HCT116 (cell line): ENCODE measurements at regions not wholly inside any gene's neighbourhood (a gene's known extent, or its start where the extent isn't known, plus 50 kb on each side); places are given as distances from the start of the nearest gene placed in this dataset.

ENCODE experiments used
- ATAC-seq: fragments of 200-7000 bp; cut with Tn5 transposase; 2 replicates; pipeline ENCODE4 v1.9.1; 2020; ENCODE audit warnings: mild to moderate bottlenecking, moderate library complexity
- BruUV-seq: library from RNA; stranded (reverse); fragments of 400-500 nt; replicated peaks from 2 replicates; lab custom pipeline; 2021; lab: Mats Ljungman, UMichigan
- CTCF ChIA-PET: fragments of 300-600 bp; sonication (Branson Sonifier 250); formaldehyde crosslinking; loops from one replicate; lab custom pipeline; 2021; ENCODE audit warnings: antibody characterized with exemption; lab: Charles Lee
- POLR2A ChIA-PET: fragments of 300-600, 350-600 bp; sonication (Branson Sonifier 250); formaldehyde crosslinking; loops from one replicate; lab custom pipeline; 2021; ENCODE audit warnings: antibody characterized with exemption; lab: Charles Lee
- RAD21 ChIA-PET, 2 experiments: fragments of 300-600 bp; sonication (Branson Sonifier 250); formaldehyde crosslinking; loops; one replicate each; lab custom pipeline; 2023; ENCODE audit warnings: low total read pairs in 2 of 2; ENCODE audit not compliant: uncharacterized antibody in 2 of 2, unreplicated experiment in 2 of 2, low non-redundant PET in 1 of 2; lab: Charles Lee
- DNase-seq: peaks from one replicate; pipeline ENCODE4 v3.0.0-alpha.2; 2010; ENCODE audit warnings: low read depth, low spot score
- H2AFZ ChIP-seq: fragments of 200-600 bp; shearing (Covaris generic), sonication (generic); 2 replicates; pipeline ENCODE4 v1.6.1; 2017; ENCODE audit warnings: low read depth, mixed run types, mixed read lengths, antibody characterized with exemption, low read length; ENCODE audit not compliant: poor library complexity, severe bottlenecking
- H3K27ac ChIP-seq: 2 replicates; pipeline ENCODE4 v1.5.1; 2012; ENCODE audit warnings: low read depth, low read length
- H3K27me3 ChIP-seq: fragments of 200-600 bp; sonication (generic); 2 replicates; pipeline ENCODE4 v1.6.1; 2016; ENCODE audit warnings: mixed run types, low read length, mixed read lengths; ENCODE audit not compliant: insufficient read depth
- H3K36me3 ChIP-seq, 2 experiments: fragments of 200-500 bp in 1 of 2; fragments of 200-600 bp in 1 of 2; sonication (Bioruptor generic) in 1 of 2; sonication (generic) in 1 of 2; 2 replicates each; pipeline versions ENCODE4 v1.5.1 to v1.6.1; 2014 to 2016; ENCODE audit warnings: low read length in 2 of 2, inconsistent platforms in 1 of 2, mixed read lengths in 1 of 2, mixed run types in 1 of 2; ENCODE audit not compliant: insufficient read depth in 2 of 2, control insufficient read depth in 1 of 2
- H3K4me1 ChIP-seq, 2 experiments: fragments of 200-600 bp in 1 of 2; sonication (generic) in 1 of 2; 2 replicates each; pipeline versions ENCODE4 v1.5.1 to v1.6.1; 2012 to 2017; ENCODE audit warnings: low read length in 2 of 2, inconsistent platforms in 1 of 2, mild to moderate bottlenecking in 1 of 2, mixed read lengths in 1 of 2, mixed run types in 1 of 2, moderate library complexity in 1 of 2; ENCODE audit not compliant: insufficient read depth in 2 of 2, control insufficient read depth in 1 of 2
- H3K4me2 ChIP-seq: fragments of 200-600 bp; sonication (generic); 2 replicates; pipeline ENCODE4 v1.6.1; 2017; ENCODE audit warnings: mixed run types, low read length, mixed read lengths
- H3K4me3 ChIP-seq, 2 experiments: fragments of 200-600 bp in 1 of 2; sonication (generic) in 1 of 2; replicated peaks in 1 of 2; 2 replicates each; pipeline ENCODE4 v1.5.1; 2011 to 2016; ENCODE audit warnings: low read length in 2 of 2, control low read depth in 1 of 2, low read depth in 1 of 2, mild to moderate bottlenecking in 1 of 2, mixed read lengths in 1 of 2, mixed run types in 1 of 2
- H3K79me2 ChIP-seq: fragments of 200-600 bp; sonication (generic); 2 replicates; pipeline ENCODE4 v1.6.1; 2017; ENCODE audit warnings: mild to moderate bottlenecking, mixed run types, low read length, moderate library complexity, mixed read lengths; ENCODE audit not compliant: insufficient read depth
- H3K9ac ChIP-seq: fragments of 200-600 bp; sonication (generic); 2 replicates; pipeline ENCODE4 v1.6.1; 2016; ENCODE audit warnings: low read length, mixed read lengths
- H3K9me2 ChIP-seq: fragments of 200-600 bp; sonication (generic), shearing (Covaris generic); 2 replicates; pipeline ENCODE4 v1.6.1; 2017; ENCODE audit warnings: mixed run types, mild to moderate bottlenecking, moderate library complexity; ENCODE audit not compliant: insufficient read depth
- H3K9me3 ChIP-seq, 2 experiments: fragments of 200-500 bp in 1 of 2; fragments of 200-600 bp in 1 of 2; sonication (Bioruptor generic) in 1 of 2; sonication (generic) in 1 of 2; 2 replicates each; pipeline ENCODE4 v1.6.1; 2014 to 2017; ENCODE audit warnings: low read length in 2 of 2, mixed read lengths in 2 of 2, inconsistent platforms in 1 of 2, low read depth in 1 of 2, mild to moderate bottlenecking in 1 of 2, mixed run types in 1 of 2, moderate library complexity in 1 of 2; ENCODE audit not compliant: control insufficient read depth in 1 of 2, insufficient read depth in 1 of 2
- H4K20me1 ChIP-seq: fragments of 200-600 bp; sonication (generic), shearing (Covaris generic); 2 replicates; pipeline ENCODE4 v1.6.1; 2017; ENCODE audit warnings: mixed run types, mild to moderate bottlenecking, moderate library complexity; ENCODE audit not compliant: insufficient read depth
- ATF3 ChIP-seq: IDR thresholded peaks from 2 replicates; pipeline ENCODE4 v1.6.1; 2012
- POLR2A ChIP-seq: IDR thresholded peaks from 2 replicates; pipeline ENCODE4 v1.7.0; 2011; ENCODE audit warnings: borderline replicate concordance; ENCODE audit not compliant: insufficient read depth, insufficient read length; ENCODE audit errors: extremely low read depth
- REST ChIP-seq: IDR thresholded peaks from 2 replicates; pipeline ENCODE4 v1.6.1; 2012; ENCODE audit warnings: low read depth
- SRF ChIP-seq: IDR thresholded peaks from 2 replicates; pipeline ENCODE4 v1.6.1; 2012; ENCODE audit warnings: low read depth
- TCF7L2 ChIP-seq: IDR thresholded peaks from 2 replicates; pipeline ENCODE4 v1.7.0; 2011; ENCODE audit warnings: borderline replicate concordance, inconsistent platforms; ENCODE audit not compliant: insufficient read depth, insufficient read length; ENCODE audit errors: extremely low read depth
- YY1 ChIP-seq: IDR thresholded peaks from 2 replicates; pipeline ENCODE4 v1.6.1; 2011; ENCODE audit warnings: low read length, low read depth, moderate library complexity, mild to moderate bottlenecking; ENCODE audit not compliant: insufficient replicate concordance; ENCODE audit errors: extremely low read depth
- intact Hi-C: fragments of 100-400 bp; cut with micrococcal nuclease; formaldehyde crosslinking; loops from 2 replicates; pipeline ENCODE4 v1.10.0; 2022

- H4K20me1 ChIP-seq = no peaks in the 10 kb centered on the region
- peaks cover 13% of the 10 kb centered on the region; the same call in 1 of the 2 replicates for H3K27me3 ChIP-seq
- no peaks in the 10 kb centered on the region for H3K4me1 ChIP-seq
- ChIA-PET CTCF (no interaction called here), POLR2A (no interaction called here), RAD21 (no interaction called here)
- no peak overlapping the region for H3K4me2 ChIP-seq
- ATAC-seq (no peak), DNase-seq (no peak)
- H3K9me3 ChIP-seq = no peaks in the 10 kb centered on the region
- H3K36me3 ChIP-seq = no peaks in the 10 kb centered on the region
- H3K27ac ChIP-seq = no peak overlapping the region
- no peaks in the 10 kb centered on the region for H3K9me2 ChIP-seq
- BruUV-seq = no TSS peak
- H3K4me3 ChIP-seq = no peak overlapping the region
- H3K9ac ChIP-seq = no peak overlapping the region
- TF ChIP-seq SRF (no peak), POLR2A (no peak), REST (no peak), YY1 (no peak), TCF7L2 (no peak), ATF3 (no peak)
- no peaks in the 10 kb centered on the region for H3K79me2 ChIP-seq
- no peak overlapping the region for H2AFZ ChIP-seq
- intact Hi-C loops = no loop called here
Observed at GRCh38 chr9:20040991-20041696, 252.3 kb upstream of the SLC24A2 start.
